Neural cell (in vitro differentiated cells): ENCODE measurements at regions not wholly inside any gene's neighbourhood (a gene's known extent, or its start where the extent isn't known, plus 50 kb on each side); places are given as distances from the start of the nearest gene placed in this dataset.

Experiments
- H2AFZ ChIP-seq: fragments of 200-600, 300-800 bp; sonication (generic), shearing (Covaris generic); 2 replicates; pipeline ENCODE4 v1.6.0; 2014; ENCODE audit warnings: low read depth, mild to moderate bottlenecking, antibody characterized with exemption, low read length, moderate library complexity
- H3F3A ChIP-seq: fragments of 200-600 bp; shearing (Covaris generic); 2 replicates; pipeline ENCODE4 v1.6.1; 2016; ENCODE audit warnings: mild to moderate bottlenecking, moderate library complexity, mixed read lengths, antibody characterized with exemption, low read length; ENCODE audit not compliant: insufficient read depth, poor library complexity, severe bottlenecking
- H3K27ac ChIP-seq: fragments of 200-600, 300-800 bp; sonication (generic), shearing (Covaris generic); 2 replicates; pipeline ENCODE4 v1.5.1; 2014; ENCODE audit warnings: mild to moderate bottlenecking, low read length, moderate library complexity
- H3K27me3 ChIP-seq: fragments of 300-800, 200-600 bp; sonication (generic), shearing (Covaris generic); 2 replicates; pipeline ENCODE4 v1.6.0; 2014; ENCODE audit warnings: mild to moderate bottlenecking, low read depth, low read length, moderate library complexity; ENCODE audit not compliant: insufficient read depth
- H3K36me3 ChIP-seq: fragments of 300-800, 200-600 bp; sonication (generic), shearing (Covaris generic); 2 replicates; pipeline ENCODE4 v1.5.1; 2014; ENCODE audit warnings: mild to moderate bottlenecking, antibody characterized with exemption, low read length, moderate library complexity; ENCODE audit not compliant: insufficient read depth
- H3K4me2 ChIP-seq: fragments of 300-800, 200-600 bp; sonication (generic), shearing (Covaris generic); 2 replicates; pipeline ENCODE4 v1.6.0; 2014; ENCODE audit warnings: mild to moderate bottlenecking, low read length
- H3K4me3 ChIP-seq: fragments of 300-800, 200-600 bp; sonication (generic), shearing (Covaris generic); 2 replicates; pipeline ENCODE4 v1.5.1; 2014; ENCODE audit warnings: mild to moderate bottlenecking, low read length, moderate library complexity
- H3K79me2 ChIP-seq: fragments of 200-600 bp; shearing (Covaris generic); replicated peaks from 2 replicates; pipeline ENCODE4 v1.6.0; 2014; ENCODE audit warnings: mild to moderate bottlenecking, low read length, moderate library complexity; ENCODE audit not compliant: insufficient read depth
- H3K9ac ChIP-seq: fragments of 300-800, 200-600 bp; sonication (generic), shearing (Covaris generic); 2 replicates; pipeline ENCODE4 v1.6.1; 2016; ENCODE audit warnings: mild to moderate bottlenecking, low read length, mixed read lengths
- H3K9me2 ChIP-seq: fragments of 200-600 bp; shearing (Covaris generic); 2 replicates; pipeline ENCODE4 v1.6.1; 2016; ENCODE audit warnings: mild to moderate bottlenecking, low read length, mixed read lengths; ENCODE audit not compliant: insufficient read depth
- H3K9me3 ChIP-seq: fragments of 200-600, 300-800 bp; sonication (generic), shearing (Covaris generic); 2 replicates; pipeline ENCODE4 v1.6.1; 2016; ENCODE audit warnings: mild to moderate bottlenecking, mixed run types, low read length, moderate library complexity, mixed read lengths
- H4K20me1 ChIP-seq: fragments of 200-600 bp; shearing (Covaris generic); 2 replicates; pipeline ENCODE4 v1.6.1; 2016; ENCODE audit warnings: mild to moderate bottlenecking, mixed run types; ENCODE audit not compliant: insufficient read depth
- EP300 ChIP-seq: fragments of 450-650 bp; conservative IDR thresholded peaks from 2 replicates; pipeline ENCODE4 v1.6.1; 2014; ENCODE audit warnings: antibody characterized with exemption, mild to moderate bottlenecking, moderate library complexity; ENCODE audit not compliant: poor library complexity, severe bottlenecking
- EZH2 ChIP-seq: fragments of 200-600, 300-800 bp; shearing (Covaris generic), sonication (generic); IDR thresholded peaks from 2 replicates; pipeline ENCODE4 v1.6.1; 2014; ENCODE audit warnings: antibody characterized with exemption, low read length, borderline replicate concordance, mild to moderate bottlenecking; ENCODE audit not compliant: insufficient read depth, poor library complexity, severe bottlenecking
- MXI1 ChIP-seq: fragments of 450-650 bp; conservative IDR thresholded peaks from 2 replicates; pipeline ENCODE4 v1.6.1; 2014; ENCODE audit warnings: antibody characterized with exemption, mild to moderate bottlenecking; ENCODE audit not compliant: poor library complexity, severe bottlenecking
- POLR2AphosphoS5 ChIP-seq: IDR thresholded peaks from 2 replicates; pipeline ENCODE4 v1.6.1; 2012
- RAD21 ChIP-seq: fragments of 450-650 bp; conservative IDR thresholded peaks from 2 replicates; pipeline ENCODE4 v1.6.1; 2014; ENCODE audit warnings: antibody characterized with exemption, mild to moderate bottlenecking, moderate library complexity
- SMC3 ChIP-seq: fragments of 450-650 bp; conservative IDR thresholded peaks from 2 replicates; pipeline ENCODE4 v1.6.1; 2014; ENCODE audit warnings: antibody characterized with exemption, mild to moderate bottlenecking, moderate library complexity; ENCODE audit not compliant: poor library complexity
- TAF1 ChIP-seq: IDR thresholded peaks from 2 replicates; pipeline ENCODE4 v1.6.1; 2012; ENCODE audit warnings: low read depth
- TF ChIP-seq, protein P1 (sequence below): fragments of 450-650 bp; IDR thresholded peaks from 2 replicates; pipeline ENCODE4 v1.5.1; 2014; ENCODE audit warnings: antibody characterized with exemption, mild to moderate bottlenecking, moderate library complexity; ENCODE audit not compliant: poor library complexity, severe bottlenecking
- TF ChIP-seq, protein P2 (sequence below): IDR thresholded peaks from 2 replicates; pipeline ENCODE4 v1.6.1; 2012; ENCODE audit warnings: borderline replicate concordance

DNA sequence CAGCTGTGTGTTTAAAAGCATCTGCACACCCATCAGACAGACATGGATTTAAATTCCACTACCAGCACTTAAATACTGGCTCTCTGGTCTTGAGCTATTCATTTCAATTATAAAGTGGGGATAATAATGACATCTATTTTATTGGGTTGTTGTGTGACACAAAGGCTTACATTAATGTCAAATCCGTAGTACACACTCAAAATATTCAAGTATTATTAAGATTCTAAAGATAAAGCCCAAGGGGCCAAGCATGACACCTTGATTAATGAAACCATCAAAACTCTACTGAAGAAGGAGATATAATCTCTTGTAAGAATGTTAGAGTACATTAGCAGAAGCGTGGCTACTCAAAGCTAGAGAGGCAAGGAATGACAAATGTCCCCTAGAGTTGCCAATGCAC is 743.0 kb downstream of the KCTD16 start:
- H3K27ac ChIP-seq = no peak overlapping the region
- H3K9me3 ChIP-seq = no peaks in the 10 kb centered on the region
- H4K20me1 ChIP-seq = no peaks in the 10 kb centered on the region
- TF ChIP-seq EZH2 (no peak), SMC3 (no peak), POLR2AphosphoS5 (no peak), TAF1 (no peak), MXI1 (no peak), EP300 (no peak), RAD21 (no peak)
- TF ChIP-seq, protein P1, sequence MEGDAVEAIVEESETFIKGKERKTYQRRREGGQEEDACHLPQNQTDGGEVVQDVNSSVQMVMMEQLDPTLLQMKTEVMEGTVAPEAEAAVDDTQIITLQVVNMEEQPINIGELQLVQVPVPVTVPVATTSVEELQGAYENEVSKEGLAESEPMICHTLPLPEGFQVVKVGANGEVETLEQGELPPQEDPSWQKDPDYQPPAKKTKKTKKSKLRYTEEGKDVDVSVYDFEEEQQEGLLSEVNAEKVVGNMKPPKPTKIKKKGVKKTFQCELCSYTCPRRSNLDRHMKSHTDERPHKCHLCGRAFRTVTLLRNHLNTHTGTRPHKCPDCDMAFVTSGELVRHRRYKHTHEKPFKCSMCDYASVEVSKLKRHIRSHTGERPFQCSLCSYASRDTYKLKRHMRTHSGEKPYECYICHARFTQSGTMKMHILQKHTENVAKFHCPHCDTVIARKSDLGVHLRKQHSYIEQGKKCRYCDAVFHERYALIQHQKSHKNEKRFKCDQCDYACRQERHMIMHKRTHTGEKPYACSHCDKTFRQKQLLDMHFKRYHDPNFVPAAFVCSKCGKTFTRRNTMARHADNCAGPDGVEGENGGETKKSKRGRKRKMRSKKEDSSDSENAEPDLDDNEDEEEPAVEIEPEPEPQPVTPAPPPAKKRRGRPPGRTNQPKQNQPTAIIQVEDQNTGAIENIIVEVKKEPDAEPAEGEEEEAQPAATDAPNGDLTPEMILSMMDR = no peak
- TF ChIP-seq, protein P2, sequence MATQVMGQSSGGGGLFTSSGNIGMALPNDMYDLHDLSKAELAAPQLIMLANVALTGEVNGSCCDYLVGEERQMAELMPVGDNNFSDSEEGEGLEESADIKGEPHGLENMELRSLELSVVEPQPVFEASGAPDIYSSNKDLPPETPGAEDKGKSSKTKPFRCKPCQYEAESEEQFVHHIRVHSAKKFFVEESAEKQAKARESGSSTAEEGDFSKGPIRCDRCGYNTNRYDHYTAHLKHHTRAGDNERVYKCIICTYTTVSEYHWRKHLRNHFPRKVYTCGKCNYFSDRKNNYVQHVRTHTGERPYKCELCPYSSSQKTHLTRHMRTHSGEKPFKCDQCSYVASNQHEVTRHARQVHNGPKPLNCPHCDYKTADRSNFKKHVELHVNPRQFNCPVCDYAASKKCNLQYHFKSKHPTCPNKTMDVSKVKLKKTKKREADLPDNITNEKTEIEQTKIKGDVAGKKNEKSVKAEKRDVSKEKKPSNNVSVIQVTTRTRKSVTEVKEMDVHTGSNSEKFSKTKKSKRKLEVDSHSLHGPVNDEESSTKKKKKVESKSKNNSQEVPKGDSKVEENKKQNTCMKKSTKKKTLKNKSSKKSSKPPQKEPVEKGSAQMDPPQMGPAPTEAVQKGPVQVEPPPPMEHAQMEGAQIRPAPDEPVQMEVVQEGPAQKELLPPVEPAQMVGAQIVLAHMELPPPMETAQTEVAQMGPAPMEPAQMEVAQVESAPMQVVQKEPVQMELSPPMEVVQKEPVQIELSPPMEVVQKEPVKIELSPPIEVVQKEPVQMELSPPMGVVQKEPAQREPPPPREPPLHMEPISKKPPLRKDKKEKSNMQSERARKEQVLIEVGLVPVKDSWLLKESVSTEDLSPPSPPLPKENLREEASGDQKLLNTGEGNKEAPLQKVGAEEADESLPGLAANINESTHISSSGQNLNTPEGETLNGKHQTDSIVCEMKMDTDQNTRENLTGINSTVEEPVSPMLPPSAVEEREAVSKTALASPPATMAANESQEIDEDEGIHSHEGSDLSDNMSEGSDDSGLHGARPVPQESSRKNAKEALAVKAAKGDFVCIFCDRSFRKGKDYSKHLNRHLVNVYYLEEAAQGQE = no peak
- H3K4me3 ChIP-seq = no peak overlapping the region
- no peak overlapping the region for H3K4me2 ChIP-seq
- no peaks in the 10 kb centered on the region for H3K79me2 ChIP-seq
- no peaks in the 10 kb centered on the region for H3K36me3 ChIP-seq
- H3K9me2 ChIP-seq = no peaks in the 10 kb centered on the region
- H3K9ac ChIP-seq = no peak overlapping the region
- H3F3A ChIP-seq = no peaks in the 10 kb centered on the region
- H2AFZ ChIP-seq = no peak overlapping the region
- no peaks in the 10 kb centered on the region for H3K27me3 ChIP-seq

DNA sequence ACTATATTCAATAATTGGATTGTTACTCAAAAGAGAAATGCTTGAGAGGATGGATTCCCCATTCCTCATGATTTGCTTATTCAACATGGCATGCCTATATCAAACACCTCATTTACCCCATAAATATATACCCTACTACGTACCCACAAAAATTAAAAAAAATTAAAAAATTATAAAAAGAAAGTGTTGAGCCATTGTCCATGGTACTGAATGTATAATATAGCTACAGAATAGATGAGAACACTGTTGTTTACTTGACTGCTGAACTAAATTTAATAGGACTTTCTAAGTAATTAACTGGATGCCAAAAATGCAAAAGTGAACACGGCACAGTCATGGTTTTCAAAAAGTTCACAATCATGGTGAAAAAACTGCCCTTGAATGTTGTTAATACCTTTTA is 725.8 kb downstream of the KCTD16 start:
- H2AFZ ChIP-seq = no peak overlapping the region
- H3K9ac ChIP-seq = no peak overlapping the region
- H3K4me2 ChIP-seq = no peak overlapping the region
- H3K27ac ChIP-seq = no peak overlapping the region
- no peaks in the 10 kb centered on the region for H3K36me3 ChIP-seq
- TF ChIP-seq EZH2 = no peak
- no peak for TF ChIP-seq MXI1
- TF ChIP-seq, protein P2 = no peak
- no peak for TF ChIP-seq SMC3
- no peak for TF ChIP-seq POLR2AphosphoS5
- TF ChIP-seq, protein P1 = no peak
- TF ChIP-seq RAD21 = no peak
- no peak for TF ChIP-seq TAF1
- TF ChIP-seq EP300 = no peak
- no peaks in the 10 kb centered on the region for H3K27me3 ChIP-seq
- no peaks in the 10 kb centered on the region for H3F3A ChIP-seq
- H3K4me3 ChIP-seq = no peak overlapping the region
- no peaks in the 10 kb centered on the region for H3K9me3 ChIP-seq
- H3K79me2 ChIP-seq = no peaks in the 10 kb centered on the region
- H4K20me1 ChIP-seq = no peaks in the 10 kb centered on the region
- no peaks in the 10 kb centered on the region for H3K9me2 ChIP-seq
